ENCODE measurements at regions not wholly inside any gene's neighbourhood (a gene's known extent, or its start where the extent isn't known, plus 50 kb on each side); places are given as distances from the start of the nearest gene placed in this dataset.
"Not testable (repeated sequence)": the region's sequence is repeated elsewhere in the genome, so short reads cannot be mapped to it uniquely, and the experiment has no call there.

DNA sequence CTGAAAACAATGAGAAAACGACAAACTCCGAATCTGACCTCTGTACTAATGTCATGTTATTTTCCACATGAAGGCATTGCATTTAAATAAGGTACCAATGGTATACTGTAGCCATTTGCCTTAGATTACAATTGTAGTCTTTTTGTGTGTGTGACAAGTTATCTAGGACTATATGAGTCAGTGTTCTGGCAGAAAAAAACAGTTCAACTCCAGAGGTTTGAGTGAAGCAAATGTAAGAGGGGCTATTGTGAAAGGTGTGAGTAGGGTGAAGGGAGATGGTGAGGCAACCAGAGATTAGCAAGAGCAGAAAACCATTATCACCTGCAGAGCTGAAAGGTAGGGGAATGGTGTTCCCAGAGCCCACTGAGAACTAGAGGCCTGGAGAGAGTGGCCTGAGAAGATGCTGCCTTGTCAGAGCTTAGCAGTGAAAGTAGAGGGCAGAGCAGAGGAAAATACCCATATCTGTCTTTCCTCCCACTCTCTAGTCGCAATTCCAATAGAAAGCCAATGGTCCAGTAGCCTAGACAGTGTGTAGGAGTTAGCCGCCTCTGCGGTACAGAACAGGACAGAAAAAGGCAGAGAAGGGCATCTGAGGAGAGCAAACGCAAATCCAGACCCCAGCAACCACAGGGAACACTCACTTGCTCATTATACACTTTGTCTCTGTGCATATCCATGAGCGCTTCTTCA is 112.2 kb downstream of the DYRK2 start:
- no peak for DNase-seq

DNA sequence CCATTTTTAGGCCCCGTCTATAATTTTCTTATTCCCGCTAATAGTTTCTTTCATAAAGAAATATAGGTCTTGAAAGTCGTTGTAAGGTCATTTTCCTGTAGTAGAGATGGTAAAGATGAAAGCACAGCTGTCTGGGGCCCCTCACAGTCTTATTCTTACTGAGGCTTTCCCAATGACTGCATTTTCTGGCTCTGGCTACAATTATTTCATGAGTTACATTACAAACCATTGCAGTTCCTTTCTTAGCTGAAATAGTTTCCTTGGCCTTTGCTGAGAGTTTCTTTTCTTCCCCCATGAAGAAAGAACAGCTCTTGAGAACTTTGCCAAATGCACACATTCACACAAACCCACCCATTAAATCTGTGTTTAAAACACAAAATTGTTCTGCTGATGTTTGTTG is 113.0 kb downstream of the DYRK2 start:
- no peak for DNase-seq

DNA sequence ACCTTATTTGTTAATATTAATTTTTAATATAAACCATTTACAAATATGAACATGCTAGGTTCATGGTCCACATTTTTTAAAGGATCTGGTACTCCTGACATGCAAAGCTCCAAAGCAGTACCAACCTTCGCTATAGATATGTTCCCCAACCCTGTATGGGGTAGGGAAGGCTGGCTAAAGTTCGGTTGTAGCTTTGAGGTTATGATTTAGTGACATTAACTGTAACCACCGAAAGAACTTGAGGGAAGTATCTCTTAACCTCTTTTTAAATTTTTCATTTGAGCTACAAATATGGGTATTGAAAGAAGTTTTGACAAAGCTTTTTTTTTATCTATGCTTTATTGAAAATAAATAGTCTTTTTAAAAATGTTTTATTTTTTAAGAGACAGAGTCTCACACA is 115.5 kb downstream of the DYRK2 start:
- DNase-seq = no peak

DNA sequence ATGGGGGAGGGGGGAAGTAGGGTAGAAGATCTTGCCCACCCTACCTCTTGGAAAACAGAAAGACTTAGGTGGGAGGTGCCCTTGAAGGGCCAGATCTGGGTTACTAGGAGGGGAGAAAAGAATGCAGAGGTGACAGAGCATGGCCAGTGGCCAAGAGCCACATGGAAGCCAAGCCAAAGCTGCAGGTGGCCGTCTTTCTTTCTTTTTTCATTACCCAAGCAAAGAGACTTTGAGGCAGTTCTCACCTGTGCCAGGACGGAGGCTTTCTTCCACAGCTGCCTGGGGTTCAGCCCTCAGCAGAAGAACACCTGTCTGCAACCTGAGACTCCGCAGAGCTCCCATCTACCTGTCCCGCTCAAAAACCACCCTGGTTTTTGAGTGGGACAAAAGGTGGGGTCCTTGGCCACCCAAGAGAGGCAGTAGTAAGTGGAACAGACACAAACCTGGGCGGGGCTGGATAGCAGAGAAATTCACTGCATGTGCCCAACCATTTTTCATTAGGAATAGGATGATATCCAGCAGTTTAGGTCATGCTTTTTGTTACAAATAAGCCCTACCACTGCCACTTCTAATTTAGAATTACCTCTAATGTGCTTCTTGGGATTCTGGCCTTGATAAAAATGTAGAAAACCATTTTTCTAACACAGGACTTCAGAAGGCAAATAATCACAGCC is 116.5 kb downstream of the DYRK2 start:
- DNase-seq = no peak

DNA sequence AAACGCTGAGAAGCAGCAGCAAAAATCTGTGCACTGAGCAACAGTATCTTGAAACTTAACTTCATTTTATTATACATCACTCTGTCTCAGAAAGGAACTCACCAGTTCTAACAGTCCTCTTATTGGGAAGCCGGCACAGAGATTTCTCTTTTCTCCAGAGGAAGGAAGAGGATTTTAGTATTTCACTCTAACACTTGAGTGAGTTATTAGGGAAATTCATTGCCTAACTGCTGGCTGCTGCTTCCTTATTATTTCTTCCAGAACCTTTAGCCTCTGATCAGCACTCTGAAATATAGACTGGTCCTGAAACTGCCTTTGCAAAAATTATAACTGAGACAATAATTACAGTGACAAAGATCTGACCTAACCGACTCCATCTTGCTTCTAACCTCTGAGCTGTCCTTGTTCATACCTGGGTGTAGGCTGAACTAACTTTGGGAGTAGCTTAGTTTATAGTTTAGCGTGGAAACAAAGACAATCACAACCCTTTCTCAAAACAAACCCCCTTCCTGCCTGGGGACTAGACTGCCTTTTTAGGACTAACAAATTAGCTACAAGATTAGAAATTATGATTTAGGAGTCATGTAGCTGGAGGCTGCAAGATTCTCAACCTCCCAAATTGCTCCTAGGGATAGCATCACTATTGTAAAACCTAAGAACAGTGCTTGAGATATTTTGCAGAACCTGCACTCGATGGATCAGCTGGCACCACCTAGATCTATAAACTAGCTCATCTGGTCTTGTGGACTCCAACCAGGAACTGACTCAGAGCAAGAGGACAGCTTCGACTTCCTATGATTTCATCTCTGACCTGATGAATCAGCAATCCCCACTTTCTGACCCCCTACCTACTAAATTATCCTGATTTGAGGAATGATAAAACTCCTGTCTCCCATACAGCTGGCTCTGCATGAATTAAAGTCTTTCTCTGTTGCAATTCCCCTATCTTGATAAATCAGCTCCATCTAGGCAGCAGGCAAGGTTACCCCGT is 117.5 kb downstream of the DYRK2 start:
- DNase-seq = peak in 1 of 5 experiments; percentile 4

DNA sequence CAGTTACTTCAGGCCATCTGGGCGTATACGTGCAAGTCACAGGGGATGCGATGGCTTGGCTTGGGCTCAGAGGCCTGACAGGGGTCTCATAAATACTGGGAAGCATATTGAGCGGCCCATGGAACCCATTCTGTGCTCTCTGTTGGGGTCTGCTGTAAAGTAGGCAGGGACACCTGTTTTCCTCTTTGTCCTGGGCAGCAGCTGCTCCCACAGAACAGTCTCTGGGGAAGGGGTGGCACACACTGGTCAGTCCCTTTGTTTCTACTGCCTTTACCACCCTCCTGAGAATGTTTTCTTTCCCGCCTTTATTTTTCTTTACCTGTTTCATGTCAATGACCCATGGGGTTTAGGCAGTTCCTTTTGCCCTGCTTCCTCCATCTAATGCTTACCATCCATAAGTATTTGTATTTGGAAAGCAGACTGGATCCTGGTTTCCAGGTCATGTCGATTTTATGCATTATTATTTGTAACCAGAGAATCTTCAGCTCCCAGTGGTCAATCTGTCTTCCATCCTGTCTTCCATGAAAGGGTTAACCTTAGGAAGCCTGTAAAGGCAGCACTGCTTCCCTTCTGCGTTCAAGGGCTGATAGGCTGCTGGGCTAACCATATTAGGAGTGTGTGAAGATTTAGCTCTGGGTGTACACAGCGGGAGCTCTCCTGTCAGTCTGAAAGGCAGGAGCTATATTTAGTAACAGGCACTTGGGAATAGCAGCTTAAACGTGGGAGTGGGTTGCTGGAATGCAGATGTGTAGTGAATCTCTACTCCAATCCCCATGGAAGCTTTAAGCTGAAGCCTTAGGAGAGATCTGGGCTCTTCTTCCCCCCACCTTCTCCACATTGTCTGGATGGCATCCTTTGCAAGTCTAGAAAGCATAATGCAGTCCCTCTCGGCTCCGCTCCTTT is 124.0 kb downstream of the DYRK2 start:
- DNase-seq = no peak

DNA sequence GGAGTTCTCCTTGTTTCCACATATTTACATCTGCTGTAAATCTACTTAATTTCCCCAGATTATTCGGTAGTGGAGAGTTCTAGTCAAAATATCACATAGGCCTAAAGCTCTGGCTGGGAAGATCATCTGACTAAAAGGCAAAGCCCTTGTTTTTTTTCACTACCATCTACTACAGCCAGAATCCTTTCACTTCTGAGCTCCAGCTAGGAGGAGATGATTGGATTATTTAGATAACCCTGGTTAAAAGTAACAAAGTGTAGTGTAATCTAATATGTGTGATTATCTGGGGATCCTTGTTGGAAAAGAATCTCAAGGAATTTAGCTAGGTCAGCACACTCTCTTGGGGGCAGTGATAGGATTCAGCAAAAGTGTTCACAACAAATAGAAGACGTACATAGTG is 125.4 kb downstream of the DYRK2 start:
- no peak for DNase-seq

DNA sequence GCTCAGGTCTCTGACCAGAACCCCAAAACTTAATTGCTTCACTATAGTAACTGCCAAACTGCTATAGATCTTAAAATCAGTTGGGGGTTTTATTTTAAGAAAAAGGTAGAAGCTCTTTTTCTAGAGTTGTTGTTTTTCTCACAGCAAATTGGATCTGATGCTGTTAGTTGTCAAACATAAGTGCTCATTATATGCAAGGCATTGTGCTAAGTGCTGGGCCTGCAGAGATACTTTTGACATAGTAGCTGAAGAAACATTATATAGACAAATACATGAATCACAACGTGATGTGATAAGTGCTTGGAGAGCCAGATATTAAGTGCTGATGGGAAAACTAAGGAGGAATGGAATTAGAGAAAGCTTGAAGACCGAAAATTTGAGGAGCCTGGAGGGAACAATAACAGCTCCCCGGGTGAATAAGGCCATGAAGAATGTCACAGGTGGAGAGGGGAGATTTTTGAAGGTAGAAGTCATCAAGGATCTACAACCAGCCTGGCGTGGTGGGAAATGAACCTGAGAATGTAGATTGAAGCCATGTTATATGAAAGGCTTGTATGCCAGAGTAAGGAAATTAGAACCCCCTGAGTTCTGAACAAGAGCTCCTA is 126.5 kb downstream of the DYRK2 start:
- no peak for DNase-seq

DNA sequence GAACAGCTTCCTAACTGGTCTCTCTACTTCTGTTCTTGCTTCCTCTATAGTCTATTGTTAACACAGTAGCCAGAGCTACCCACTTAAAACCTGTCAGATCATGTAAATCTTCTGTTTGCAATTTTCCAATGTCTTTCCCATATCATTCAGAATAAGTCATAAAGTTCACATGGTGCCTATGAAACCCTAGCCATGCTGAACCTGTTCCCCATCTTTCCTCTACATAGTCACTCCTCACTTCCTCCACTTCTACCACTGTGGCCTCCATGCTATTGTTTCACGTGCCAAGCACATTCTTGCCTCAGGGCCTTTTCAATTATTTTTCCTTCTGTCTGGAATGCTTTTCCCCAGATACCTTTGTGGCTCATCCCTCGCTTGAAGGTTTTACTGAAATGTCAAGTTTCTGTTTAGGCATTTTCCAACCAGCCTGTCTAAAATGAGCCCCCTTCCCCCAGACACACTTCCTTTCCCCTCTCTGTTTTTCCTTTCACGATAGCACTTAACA is 132.1 kb downstream of the DYRK2 start:
- no peak for DNase-seq

DNA sequence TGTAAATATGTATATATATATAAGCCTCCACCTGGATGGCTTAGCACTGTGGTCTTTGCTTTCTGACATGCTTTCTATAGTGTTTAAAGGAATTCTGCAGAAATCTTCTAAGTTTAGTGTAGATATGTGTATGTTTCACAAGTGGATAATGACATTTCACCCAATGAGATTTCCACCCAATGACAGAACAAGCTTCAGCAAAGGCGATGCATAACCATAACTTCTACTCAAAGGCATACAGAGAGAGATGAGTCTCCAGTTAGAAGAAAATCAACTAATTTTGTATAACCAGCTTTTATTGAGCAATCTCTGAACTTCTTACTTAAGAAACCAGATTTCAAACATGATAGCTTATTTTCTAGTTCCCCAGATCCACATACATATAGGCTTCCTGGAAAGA is 134.0 kb downstream of the DYRK2 start:
- peak in 1 of 5 experiments; percentile 56 for DNase-seq

DNA sequence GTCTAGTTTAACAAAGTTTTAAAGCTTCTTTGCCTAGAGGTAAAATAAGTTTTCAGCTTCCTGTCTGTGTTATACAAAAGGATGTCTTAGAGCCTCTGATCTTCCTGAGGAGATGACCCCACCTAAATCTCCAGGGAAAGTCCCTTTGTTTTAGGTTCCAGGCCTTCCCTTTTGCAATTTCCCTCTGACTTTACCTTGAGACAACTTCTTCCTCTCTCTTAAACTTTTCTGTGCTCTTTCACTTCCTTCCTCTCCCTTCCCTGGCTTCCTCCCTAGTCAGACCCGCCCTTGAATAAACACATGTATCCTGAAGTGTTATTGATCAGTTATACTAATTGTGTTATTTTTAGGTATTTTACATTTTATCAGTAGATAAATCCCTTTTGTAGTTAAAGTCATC is 134.8 kb downstream of the DYRK2 start:
- DNase-seq = no peak

DNA sequence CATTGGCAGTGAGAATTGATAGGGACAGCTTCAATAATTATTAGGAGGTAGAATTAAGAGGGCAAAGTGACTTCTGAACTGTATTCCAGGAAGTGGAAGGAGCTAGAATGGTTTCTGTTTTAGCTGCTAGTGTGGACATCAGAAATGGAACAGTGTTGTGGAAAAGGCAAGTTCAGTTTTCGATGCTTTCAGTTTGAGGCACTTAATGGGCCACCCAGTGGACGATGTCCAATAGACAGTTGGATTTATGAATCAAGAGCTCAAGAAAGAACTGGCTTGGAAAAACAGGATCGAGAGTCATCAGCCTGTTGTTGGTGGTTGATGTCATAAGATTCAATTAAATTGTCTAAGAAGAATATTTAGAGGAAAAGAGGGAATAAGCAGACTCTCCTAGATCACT is 136.3 kb downstream of the DYRK2 start:
- DNase-seq = no peak

DNA sequence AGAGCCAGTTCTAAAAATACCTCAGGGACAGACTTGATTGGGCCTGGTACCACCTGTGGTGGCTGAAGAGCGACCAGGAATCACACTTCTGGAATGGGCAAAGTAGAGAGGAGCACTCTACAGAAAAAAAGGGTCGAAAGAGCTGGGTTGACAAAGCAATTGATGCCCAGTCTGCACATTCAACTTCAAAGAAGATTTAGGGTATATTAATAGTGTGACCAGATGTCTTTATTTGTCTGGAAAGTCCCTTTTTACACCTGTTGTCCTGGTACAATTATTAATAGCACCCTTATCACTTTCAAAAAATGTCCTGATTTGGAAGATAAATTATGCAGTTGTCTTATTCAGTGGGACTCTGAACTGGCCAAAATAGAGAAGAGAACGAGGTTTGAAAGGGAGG is 137.5 kb downstream of the DYRK2 start:
- no peak for DNase-seq

DNA sequence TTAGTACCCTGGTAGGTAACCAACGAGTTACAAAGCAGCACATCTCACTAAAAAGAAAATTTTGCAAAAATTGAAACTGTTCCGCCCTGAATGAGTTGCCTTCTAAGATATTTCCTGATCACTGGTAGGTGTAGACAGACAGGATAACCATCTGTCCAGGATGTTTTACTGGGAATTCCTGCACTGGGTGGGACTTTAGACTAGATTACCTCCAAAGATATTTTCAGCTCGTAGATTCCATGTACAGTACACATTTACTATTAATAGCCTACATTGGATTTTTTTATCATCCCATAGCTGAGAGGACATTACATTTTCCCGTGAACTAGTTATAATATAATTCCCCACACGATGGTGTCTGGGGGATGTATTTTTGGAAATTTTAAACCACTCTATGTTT is 139.6 kb downstream of the DYRK2 start:
- DNase-seq = no peak

DNA sequence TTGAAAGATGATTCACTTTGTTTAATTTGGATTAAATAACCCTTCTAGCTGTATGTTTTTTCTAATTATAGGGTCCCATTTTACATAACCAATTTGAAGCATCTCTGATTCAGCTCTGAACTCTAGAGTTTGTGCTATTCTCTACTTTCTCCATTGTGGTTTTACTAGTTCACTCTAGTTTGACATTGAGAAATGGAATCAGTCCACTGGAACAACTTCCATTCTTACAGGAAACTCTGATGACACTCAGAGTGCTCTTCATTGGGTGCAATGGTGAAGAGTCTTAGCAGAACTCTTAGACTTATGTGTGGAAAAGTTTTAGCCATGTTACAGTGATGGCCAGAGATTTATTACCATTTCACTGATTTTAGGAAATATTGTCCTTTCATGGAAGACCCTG is 140.7 kb downstream of the DYRK2 start:
- DNase-seq = no peak

DNA sequence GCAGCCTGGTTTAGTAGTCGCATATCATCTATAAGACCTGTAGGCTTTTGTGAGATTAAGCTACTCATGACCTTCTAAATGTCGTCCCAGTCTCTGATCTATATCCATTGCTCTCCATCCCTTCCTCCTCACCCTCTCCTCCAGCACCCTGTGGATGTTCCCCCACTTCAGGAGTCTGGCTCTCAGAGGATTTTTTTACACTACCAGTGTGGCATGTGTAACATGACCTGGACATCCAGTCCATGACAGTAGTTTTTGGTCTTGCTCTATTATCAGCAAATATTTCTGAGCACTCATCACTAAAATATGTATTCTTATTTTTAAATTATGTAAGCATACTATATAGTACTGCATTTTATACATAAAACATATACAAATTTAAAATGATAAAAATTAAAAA is 142.1 kb downstream of the DYRK2 start:
- DNase-seq = no peak

DNA sequence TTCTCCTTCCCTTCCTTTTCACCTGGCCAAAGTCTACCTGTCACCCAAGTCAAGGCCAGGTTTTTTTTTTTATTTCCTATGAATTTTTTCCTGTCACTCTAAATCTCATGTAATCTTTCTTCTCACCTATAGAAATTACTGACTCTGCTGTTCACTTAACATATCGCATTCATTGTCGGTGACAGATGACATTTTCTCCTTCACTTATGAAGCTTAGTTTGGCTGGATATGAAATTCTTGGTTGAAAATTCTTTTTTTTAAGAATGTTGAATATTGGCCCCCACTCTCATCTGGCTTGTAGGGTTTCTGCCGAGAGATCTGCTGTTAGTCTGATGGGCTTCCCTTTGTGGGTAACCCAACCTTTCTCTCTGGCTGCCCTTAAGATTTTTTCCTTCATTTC is 142.8 kb downstream of the DYRK2 start:
- not testable (repeated sequence) for DNase-seq

DNA sequence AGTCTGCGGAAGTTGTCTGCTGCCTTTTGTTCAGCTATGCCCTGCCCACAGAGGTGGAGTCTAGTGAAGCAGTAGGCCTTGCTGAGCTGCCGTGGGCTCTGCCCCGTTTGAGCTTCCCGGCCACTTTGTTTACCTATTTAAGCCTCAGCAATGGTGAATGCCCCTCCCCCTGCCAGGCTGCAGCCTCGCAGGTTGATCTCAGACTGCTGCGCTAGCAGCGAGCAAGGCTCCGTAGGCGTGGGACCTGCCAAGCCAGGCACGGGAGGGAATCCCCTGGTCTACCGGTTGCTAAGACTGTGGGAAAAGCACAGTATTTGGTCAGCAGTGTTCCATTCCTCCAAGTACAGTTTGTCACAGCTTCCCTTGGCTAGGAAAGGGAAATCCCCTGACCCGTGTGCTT is 143.6 kb downstream of the DYRK2 start:
- DNase-seq = peak in 1 of 5 experiments; percentile 24

DNA sequence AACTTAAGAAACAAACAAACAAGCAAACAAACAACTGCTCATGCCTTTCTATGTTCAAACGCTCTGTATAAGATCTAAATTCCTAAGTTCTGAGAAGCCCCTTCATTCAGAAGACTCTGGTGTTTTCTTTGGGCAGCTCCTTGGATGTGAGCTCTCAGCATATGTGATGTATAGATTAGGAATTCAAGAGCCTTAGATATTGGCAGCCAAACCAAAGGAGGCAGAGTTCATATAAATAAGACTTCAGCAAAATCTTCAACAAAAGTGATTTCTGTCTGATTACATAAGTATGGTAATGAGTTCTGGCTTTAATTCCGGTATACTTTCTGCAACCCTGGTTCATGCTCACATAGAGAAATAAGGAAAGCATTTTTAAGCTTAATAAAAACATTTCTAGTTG is 145.6 kb downstream of the DYRK2 start:
- DNase-seq = no peak

DNA sequence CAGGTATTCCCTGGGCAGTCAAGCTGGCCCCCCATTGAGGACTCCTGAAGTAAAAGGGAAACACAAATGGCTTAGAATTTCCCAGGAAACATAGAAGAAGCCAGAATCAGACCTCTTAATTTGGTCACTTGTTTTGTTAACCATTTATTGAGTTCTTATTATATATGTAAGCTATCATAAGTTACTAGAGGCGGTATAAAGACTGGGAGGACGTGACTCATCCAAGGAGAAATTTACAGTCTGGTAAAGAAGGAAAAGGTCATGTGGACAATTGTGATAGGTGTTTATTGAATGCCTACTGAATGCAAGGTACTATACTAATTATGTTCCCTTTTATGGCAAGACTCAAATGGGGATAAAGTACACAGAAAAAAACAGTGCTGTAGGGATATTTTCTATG is 146.7 kb downstream of the DYRK2 start:
- no peak for DNase-seq

DNA sequence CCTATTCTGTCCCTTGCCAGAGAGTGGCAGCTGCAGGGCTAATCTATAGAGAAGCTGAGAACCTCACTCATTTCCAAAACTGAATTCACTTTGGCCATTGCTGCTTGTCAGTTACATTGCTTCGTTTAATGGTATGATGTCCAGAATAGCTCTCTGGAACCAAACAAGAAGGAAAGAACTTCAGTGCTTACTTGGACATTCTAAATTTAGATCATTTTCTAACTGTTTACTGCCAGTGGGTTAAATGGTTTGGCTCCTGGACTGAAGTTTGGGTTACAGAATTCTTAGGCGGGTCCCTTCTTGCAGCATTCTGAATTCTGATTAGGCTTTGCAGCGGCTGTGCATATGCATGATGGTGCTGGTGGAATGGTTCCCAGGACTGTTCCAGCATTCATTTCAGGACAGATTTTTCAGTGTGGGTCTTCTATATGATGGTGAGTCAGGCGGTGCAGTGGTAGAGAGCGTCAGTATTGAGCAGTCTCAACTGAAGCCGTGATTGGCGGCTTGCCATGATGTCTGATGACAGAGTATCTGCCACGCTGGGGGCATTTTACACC is 148.7 kb downstream of the DYRK2 start:
- DNase-seq = no peak
